ENCODE measurements at regions not wholly inside any gene's neighbourhood (a gene's known extent, or its start where the extent isn't known, plus 50 kb on each side); places are given as distances from the start of the nearest gene placed in this dataset.

DNA sequence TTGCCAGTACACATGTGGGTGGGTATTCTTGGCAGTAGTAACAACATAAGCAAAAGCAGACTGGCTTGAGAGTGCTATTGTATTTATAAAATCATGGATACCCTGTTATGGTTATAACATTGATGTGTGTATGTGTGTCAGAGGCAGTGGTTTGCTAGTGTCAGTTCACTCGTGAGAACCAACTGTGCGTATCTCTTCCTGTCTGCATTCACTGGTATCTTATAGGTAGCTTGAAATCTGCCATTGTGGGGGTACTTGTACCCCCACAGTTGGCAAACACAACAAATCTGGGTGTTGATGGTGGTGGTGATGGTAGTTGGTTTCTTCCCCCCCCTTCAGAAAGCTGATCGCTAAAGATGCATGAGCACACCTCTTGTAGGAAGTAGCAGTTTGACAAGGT is 355.8 kb upstream of the SATB1 start:
- H3K4me3 ChIP-seq (ENCODE audit: control insufficient read depth, low read depth, low read length) = no peak overlapping the region
- no peak for DNase-seq (ENCODE audit: low read depth)
- TF ChIP-seq CTCF (conservative IDR thresholded peaks at IDR 0.05; ENCODE audit: control insufficient read depth, insufficient read depth, low read depth, low read length) = no peak

GRCh38 chr3:18779704-18780103 is 354.6 kb upstream of the SATB1 start:
- no peak overlapping the region for H3K4me3 ChIP-seq (ENCODE audit: control insufficient read depth, low read depth, low read length)
- TF ChIP-seq CTCF (conservative IDR thresholded peaks at IDR 0.05; ENCODE audit: control insufficient read depth, insufficient read depth, low read depth, low read length) = no peak

GRCh38 chr3:18778598-18778997 is 353.5 kb upstream of the SATB1 start:
- H3K4me3 ChIP-seq (ENCODE audit: control insufficient read depth, low read depth, low read length) = no peak overlapping the region
- TF ChIP-seq CTCF (conservative IDR thresholded peaks at IDR 0.05; ENCODE audit: control insufficient read depth, insufficient read depth, low read depth, low read length) = no peak
- no peak for DNase-seq (ENCODE audit: low read depth)

More at GRCh38 chr3:18779704-18780103, 354.6 kb upstream of the SATB1 start:
- DNase-seq (ENCODE audit: low read depth) = no peak

- no peak for TF ChIP-seq CTCF (conservative IDR thresholded peaks at IDR 0.05; ENCODE audit: control insufficient read depth, insufficient read depth, low read depth, low read length)
- no peak overlapping the region for H3K4me3 ChIP-seq (ENCODE audit: control insufficient read depth, low read depth, low read length)
- DNase-seq (ENCODE audit: low read depth) = no peak
These were observed 353.0 kb upstream of the SATB1 start for GRCh38 chr3:18778094-18778493.

DNA sequence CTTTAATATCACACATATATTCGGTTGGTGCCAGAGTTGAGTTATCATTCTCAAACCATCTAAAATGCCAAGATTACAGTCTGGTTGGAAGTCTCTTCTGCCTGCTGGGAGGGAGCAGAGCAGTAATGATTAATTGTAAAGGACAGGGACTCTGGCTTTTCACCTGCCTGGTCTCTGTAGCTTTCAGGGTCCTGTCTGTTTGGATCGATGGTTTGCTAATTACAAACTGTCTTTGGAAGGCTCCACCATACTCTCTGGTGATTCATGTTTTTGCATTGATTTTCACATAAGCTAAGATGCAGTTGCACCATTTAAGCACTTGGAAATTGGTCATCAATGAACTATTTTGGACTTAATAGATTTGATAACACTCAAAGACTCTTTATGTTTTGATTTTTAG is 350.4 kb upstream of the SATB1 start:
- no peak overlapping the region for H3K4me3 ChIP-seq (ENCODE audit: control insufficient read depth, low read depth, low read length)
- no peak for TF ChIP-seq CTCF (conservative IDR thresholded peaks at IDR 0.05; ENCODE audit: control insufficient read depth, insufficient read depth, low read depth, low read length)
- no peak for DNase-seq (ENCODE audit: low read depth)

DNA sequence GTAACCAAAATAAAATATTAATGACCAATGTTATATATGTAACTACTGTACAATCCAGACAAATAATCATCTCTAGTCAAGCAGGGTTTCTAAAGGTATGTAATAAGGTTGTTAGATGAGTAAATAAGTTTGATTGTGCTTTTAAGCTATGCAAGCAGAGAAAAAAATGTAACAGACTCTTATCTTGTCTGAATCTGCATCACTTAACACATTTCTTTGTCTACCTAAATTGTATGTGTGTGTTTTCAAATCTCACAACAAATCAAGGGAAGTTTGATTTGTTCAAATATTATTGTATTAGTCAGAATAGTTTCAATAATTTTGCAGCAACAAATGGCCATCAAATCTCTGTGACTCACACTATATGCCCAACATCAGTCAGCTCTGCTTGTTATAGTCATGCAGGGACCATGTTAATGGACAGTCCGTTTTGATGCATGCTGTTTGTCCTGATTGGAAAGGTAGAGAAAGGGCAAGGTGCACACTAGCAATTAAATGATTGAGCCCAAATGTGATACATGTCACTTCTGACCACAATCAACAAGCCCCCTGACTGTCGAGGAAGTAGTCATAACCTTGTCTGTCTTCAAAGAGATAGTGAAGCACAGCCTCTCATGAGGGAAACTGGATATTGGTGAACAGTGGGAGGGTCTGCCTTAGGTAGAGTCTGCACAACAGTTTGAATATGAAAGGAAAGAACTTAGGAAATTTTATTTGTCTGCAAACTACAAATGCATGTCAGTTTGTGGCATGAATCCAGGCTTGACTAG is 349.4 kb upstream of the SATB1 start:
- H3K4me3 ChIP-seq (ENCODE audit: control insufficient read depth, low read depth, low read length) = no peak overlapping the region
- no peak for DNase-seq (ENCODE audit: low read depth)
- TF ChIP-seq CTCF (conservative IDR thresholded peaks at IDR 0.05; ENCODE audit: control insufficient read depth, insufficient read depth, low read depth, low read length) = no peak
